ENCODE measurements at regions not wholly inside any gene's neighbourhood (a gene's known extent, or its start where the extent isn't known, plus 50 kb on each side); places are given as distances from the start of the nearest gene placed in this dataset.

DNA sequence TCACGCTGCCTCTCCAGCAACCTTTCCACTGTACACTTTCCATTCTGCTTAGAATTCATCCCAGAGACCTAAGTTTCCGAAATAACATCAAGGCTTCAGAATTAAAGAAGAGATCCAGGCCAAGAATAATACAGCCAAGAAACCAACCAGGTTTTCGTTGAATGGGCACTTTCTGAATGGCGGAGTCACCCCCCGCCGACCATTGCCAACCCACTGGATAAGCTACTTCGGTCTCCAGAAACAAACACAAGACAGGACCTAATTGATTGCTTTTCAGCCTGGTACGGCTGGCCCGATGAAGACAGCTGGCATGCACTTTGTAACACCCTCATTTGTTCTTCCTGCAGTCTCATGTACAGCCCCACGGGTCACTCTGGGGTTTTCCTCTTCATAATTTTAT lies 308.1 kb upstream of the ZFHX3 start:
- H3K36me3 ChIP-seq (ENCODE audit: control insufficient read depth in 2 of 2, insufficient read depth in 2 of 2, low read length in 2 of 2), result no peaks in the 10 kb centered on the region
- no peak overlapping the region for H3K9ac ChIP-seq (ENCODE audit: low read depth in 1 of 2, low read length in 2 of 2)
- H3K27me3 ChIP-seq (ENCODE audit: control insufficient read depth in 2 of 2, insufficient read depth in 2 of 2, low read length in 2 of 2), result no peaks in the 10 kb centered on the region
- no peaks in the 10 kb centered on the region for H3K4me1 ChIP-seq (ENCODE audit: control insufficient read depth in 2 of 2, insufficient read depth in 2 of 2, low read length in 2 of 2)
- no peaks in the 10 kb centered on the region for H3K9me3 ChIP-seq (ENCODE audit: control insufficient read depth in 2 of 2, low read length in 2 of 2)
- H3K27ac ChIP-seq (ENCODE audit: low read depth in 2 of 2, low read length in 2 of 2), result no peak overlapping the region
- H3K4me3 ChIP-seq (ENCODE audit: low read length in 2 of 2), result no peak overlapping the region

DNA sequence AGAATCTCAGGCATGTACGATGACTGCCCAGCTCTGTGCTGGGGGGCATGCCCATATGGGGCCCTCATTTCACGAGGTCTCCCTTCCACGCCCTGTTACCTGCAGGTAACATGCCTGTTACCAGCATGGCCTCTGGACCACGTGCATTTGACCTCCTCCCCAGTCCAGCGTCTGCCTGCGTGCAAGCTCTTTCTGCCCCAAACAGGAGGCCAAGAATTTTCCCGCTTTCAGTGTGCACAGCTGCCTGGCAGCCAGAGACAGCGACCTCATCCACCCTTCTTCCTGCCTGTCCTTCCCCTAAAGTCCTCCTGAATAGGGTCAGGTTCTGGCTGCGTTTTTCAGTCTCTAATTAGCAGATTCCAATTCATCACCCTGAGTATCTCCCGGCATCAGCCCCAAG lies 306.5 kb upstream of the ZFHX3 start:
- no peak overlapping the region for H3K4me3 ChIP-seq (ENCODE audit: low read length in 2 of 2)
- H3K9ac ChIP-seq (ENCODE audit: low read depth in 1 of 2, low read length in 2 of 2), result no peak overlapping the region
- H3K27ac ChIP-seq (ENCODE audit: low read depth in 2 of 2, low read length in 2 of 2), result no peak overlapping the region
- no peaks in the 10 kb centered on the region for H3K4me1 ChIP-seq (ENCODE audit: control insufficient read depth in 2 of 2, insufficient read depth in 2 of 2, low read length in 2 of 2)
- H3K27me3 ChIP-seq (ENCODE audit: control insufficient read depth in 2 of 2, insufficient read depth in 2 of 2, low read length in 2 of 2), result no peaks in the 10 kb centered on the region
- no peaks in the 10 kb centered on the region for H3K9me3 ChIP-seq (ENCODE audit: control insufficient read depth in 2 of 2, low read length in 2 of 2)
- no peaks in the 10 kb centered on the region for H3K36me3 ChIP-seq (ENCODE audit: control insufficient read depth in 2 of 2, insufficient read depth in 2 of 2, low read length in 2 of 2)

DNA sequence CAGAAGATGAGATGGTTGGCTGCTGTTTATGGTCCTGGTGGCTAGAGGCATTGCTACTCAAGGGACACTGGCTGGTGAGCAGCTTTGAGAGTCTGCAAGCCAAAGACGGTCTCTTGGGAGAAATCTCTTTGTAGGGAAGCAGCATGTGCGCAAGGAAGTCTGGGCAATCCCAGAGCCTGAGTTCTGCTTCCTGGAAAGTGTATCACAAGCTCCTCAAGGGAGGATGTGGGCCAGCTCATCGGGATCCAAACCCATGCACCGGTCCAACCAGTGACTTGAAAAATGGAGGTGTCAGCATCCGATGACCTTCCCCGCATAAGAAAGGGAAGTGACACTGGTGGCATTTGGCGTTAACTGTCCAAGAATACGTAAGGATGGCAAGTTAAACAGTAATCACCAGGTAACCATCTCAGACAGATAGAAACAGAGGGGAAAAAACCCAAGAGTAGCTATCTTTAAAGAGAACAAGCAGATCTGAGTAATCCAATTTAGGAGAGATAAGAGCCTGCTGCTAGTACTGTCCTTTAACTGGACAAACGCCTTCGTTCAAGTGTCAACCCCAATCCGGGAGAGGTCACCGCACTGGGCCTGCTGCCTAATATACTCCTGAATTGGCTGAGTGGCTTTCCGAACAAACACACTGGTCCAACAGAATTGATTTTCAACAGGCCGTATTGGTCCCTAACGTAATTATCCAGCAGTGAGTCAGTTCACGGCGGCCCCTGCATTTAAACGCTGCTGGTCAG lies 303.0 kb upstream of the ZFHX3 start:
- no peak overlapping the region for H3K9ac ChIP-seq (ENCODE audit: low read depth in 1 of 2, low read length in 2 of 2)
- no peak overlapping the region for H3K27ac ChIP-seq (ENCODE audit: low read depth in 2 of 2, low read length in 2 of 2)
- no peaks in the 10 kb centered on the region for H3K4me1 ChIP-seq (ENCODE audit: control insufficient read depth in 2 of 2, insufficient read depth in 2 of 2, low read length in 2 of 2)
- H3K27me3 ChIP-seq (ENCODE audit: control insufficient read depth in 2 of 2, insufficient read depth in 2 of 2, low read length in 2 of 2), result no peaks in the 10 kb centered on the region
- H3K36me3 ChIP-seq (ENCODE audit: control insufficient read depth in 2 of 2, insufficient read depth in 2 of 2, low read length in 2 of 2), result no peaks in the 10 kb centered on the region
- H3K9me3 ChIP-seq (ENCODE audit: control insufficient read depth in 2 of 2, low read length in 2 of 2), result no peaks in the 10 kb centered on the region
- no peak overlapping the region for H3K4me3 ChIP-seq (ENCODE audit: low read length in 2 of 2)

DNA sequence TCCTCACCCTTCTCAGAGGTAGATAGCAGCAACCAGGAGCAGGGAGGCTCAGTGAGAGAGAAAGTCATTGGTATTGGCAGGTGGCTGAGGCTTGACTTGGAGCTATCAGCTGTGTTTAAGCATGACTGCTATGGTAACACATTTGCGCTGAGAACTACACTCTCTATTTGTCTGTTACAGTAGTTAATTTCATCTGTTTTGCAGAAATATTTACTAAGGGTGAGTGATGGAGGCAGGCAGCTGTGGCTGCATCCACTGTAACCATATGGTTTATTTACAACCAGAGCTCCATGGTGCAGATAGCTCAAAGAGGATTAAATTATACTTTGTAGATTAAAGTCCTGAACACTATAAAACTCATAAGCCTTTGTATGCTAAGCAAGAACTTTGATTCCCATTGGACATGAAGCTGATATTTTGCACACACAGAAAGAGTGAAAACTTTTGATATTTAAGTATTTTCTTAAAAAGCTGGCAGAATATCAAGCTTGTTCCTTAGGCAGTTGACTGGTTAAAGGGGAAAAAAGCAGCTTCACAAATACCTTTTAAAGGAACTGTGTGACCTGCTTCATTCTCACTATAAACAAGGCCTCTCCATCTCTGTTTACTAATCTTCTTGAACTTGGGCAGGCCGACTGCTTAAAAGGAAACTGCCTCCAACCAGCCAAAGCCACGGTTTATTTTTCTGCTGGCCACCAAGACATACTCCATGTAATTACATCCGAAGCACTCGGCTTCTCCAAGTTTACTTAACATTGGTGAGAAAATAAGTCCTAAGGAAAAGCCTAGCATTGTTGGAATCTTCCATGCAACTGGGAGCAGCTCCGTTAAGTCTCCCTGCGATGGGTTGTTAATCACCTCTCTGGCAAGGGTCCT lies 299.8 kb upstream of the ZFHX3 start:
- Histone ChIP-seq H3K4me3 (ENCODE audit: low read length in 2 of 2) (no peak overlapping the region), H3K4me1 (ENCODE audit: control insufficient read depth in 2 of 2, insufficient read depth in 2 of 2, low read length in 2 of 2) (no peaks in the 10 kb centered on the region), H3K27ac (ENCODE audit: low read depth in 2 of 2, low read length in 2 of 2) (no peak overlapping the region), H3K9me3 (ENCODE audit: control insufficient read depth in 2 of 2, low read length in 2 of 2) (no peaks in the 10 kb centered on the region), H3K9ac (ENCODE audit: low read depth in 1 of 2, low read length in 2 of 2) (no peak overlapping the region), H3K27me3 (ENCODE audit: control insufficient read depth in 2 of 2, insufficient read depth in 2 of 2, low read length in 2 of 2) (no peaks in the 10 kb centered on the region), H3K36me3 (ENCODE audit: control insufficient read depth in 2 of 2, insufficient read depth in 2 of 2, low read length in 2 of 2) (no peaks in the 10 kb centered on the region)

DNA sequence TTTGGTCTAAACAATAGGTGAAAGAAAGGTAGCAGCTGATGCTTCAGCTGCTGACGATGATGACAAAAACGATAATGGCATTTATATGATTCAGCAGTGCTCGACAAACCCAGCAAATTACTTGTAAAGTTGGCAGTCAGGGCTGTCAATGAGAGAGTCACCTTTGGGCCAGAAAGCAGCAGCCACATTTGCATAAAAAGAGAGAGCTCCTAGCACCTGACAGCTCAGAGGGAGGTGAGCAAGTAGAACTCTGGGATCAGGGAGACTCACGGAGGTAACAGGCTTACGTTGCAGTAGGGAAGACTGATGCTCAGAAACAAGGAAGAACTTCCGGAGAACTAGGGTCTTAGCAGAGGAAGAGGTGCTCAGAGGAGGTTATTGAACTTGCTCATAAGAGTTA lies 291.9 kb upstream of the ZFHX3 start:
- Histone ChIP-seq H3K9me3 (ENCODE audit: control insufficient read depth in 2 of 2, low read length in 2 of 2) (no peaks in the 10 kb centered on the region), H3K9ac (ENCODE audit: low read depth in 1 of 2, low read length in 2 of 2) (no peak overlapping the region), H3K36me3 (ENCODE audit: control insufficient read depth in 2 of 2, insufficient read depth in 2 of 2, low read length in 2 of 2) (no peaks in the 10 kb centered on the region), H3K27ac (ENCODE audit: low read depth in 2 of 2, low read length in 2 of 2) (no peak overlapping the region), H3K4me1 (ENCODE audit: control insufficient read depth in 2 of 2, insufficient read depth in 2 of 2, low read length in 2 of 2) (no peaks in the 10 kb centered on the region), H3K27me3 (ENCODE audit: control insufficient read depth in 2 of 2, insufficient read depth in 2 of 2, low read length in 2 of 2) (no peaks in the 10 kb centered on the region), H3K4me3 (ENCODE audit: low read length in 2 of 2) (no peak overlapping the region)

DNA sequence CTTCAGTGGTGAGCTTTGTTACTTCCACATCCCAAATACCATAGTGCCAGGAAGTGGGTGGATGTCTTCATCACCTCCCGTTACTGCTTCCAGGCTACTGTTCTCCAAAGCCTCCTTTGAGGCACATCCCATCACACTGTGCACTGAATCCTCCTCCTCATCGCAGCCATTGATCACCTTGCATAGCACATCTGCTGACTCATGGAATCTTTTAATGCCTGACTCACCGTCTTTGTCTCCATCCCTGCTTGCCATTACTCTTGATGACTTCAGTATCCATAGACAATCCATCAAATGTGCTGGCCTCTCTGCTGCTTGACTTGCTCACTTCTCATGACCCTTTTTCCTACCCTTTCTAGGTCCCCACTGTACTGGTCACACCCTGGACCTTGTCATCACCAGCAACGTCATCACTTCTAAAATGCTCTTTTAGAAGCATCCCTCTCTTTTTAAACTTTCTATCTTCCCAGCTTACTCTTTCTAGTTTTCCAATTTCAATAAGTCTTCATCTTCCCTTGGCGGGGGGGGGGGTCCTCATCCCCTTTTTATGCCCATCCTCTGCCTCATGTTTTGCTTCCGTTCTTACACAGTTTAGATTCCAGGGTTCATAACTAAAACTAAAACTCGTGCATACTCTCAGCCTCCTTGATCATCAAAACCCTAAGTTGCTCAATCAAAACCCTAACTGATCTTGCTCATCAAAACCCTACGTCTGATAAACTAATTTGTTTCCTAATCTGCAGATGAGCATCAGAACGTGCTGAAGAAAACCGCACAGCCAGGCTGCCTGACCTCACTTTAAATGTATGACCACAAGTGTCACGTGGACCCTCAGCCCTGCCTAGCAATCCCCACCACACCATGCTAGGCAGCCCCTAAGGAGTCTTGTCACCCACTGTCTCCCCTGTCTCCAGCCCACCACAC lies 289.7 kb upstream of the ZFHX3 start:
- H3K9ac ChIP-seq (ENCODE audit: low read depth in 1 of 2, low read length in 2 of 2), result no peak overlapping the region
- no peaks in the 10 kb centered on the region for H3K27me3 ChIP-seq (ENCODE audit: control insufficient read depth in 2 of 2, insufficient read depth in 2 of 2, low read length in 2 of 2)
- no peaks in the 10 kb centered on the region for H3K9me3 ChIP-seq (ENCODE audit: control insufficient read depth in 2 of 2, low read length in 2 of 2)
- H3K4me3 ChIP-seq (ENCODE audit: low read length in 2 of 2), result no peak overlapping the region
- no peaks in the 10 kb centered on the region for H3K36me3 ChIP-seq (ENCODE audit: control insufficient read depth in 2 of 2, insufficient read depth in 2 of 2, low read length in 2 of 2)
- no peaks in the 10 kb centered on the region for H3K4me1 ChIP-seq (ENCODE audit: control insufficient read depth in 2 of 2, insufficient read depth in 2 of 2, low read length in 2 of 2)
- H3K27ac ChIP-seq (ENCODE audit: low read depth in 2 of 2, low read length in 2 of 2), result no peak overlapping the region

DNA sequence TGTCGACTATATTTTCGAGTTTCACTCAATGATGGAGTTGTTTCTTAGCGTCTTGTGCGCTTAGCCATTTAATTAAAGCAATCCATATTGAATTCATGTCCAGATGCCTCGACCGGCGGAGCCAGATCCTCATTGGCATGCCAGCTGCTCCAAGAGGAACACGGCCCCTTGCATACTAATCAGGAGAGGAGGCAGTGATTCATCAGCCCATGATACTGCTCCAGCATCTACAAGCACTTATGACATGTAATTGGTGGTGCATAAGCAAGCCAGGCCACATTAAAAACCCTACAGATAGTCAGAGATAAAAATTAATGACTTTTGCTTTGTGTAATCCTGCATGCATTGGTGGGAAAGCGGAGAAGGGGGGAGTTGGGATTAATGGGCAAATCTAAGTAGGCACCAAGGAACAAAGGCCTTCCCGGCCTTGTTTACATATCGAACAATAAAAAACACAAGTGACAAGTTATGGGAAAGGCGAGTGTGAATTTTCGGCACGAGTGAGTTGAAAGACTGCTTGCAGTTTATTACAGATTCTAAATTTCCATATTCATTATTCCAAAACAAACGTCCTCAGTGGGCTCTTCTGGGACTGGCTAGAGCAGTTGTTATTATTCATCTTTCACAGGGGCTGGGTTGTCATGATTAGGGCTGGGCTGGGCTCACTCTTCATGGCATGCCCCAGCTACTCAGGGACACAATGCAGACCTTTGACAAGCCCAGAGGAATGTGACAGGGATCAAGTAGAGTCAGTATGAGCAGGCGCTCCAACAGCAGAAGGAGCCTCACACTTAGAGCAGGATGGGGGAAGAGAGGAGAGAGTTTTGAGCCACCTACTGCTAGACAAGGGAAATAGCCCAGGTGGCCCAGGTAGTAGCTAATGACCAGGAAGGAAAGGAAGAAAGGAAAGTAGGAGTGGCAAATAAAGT lies 281.7 kb upstream of the ZFHX3 start:
- Histone ChIP-seq H3K4me1 (ENCODE audit: control insufficient read depth in 2 of 2, insufficient read depth in 2 of 2, low read length in 2 of 2) (peaks cover 0 to 3% of the 10 kb centered on the region in 2 donors), H3K4me3 (ENCODE audit: low read length in 2 of 2) (no peak overlapping the region)

DNA sequence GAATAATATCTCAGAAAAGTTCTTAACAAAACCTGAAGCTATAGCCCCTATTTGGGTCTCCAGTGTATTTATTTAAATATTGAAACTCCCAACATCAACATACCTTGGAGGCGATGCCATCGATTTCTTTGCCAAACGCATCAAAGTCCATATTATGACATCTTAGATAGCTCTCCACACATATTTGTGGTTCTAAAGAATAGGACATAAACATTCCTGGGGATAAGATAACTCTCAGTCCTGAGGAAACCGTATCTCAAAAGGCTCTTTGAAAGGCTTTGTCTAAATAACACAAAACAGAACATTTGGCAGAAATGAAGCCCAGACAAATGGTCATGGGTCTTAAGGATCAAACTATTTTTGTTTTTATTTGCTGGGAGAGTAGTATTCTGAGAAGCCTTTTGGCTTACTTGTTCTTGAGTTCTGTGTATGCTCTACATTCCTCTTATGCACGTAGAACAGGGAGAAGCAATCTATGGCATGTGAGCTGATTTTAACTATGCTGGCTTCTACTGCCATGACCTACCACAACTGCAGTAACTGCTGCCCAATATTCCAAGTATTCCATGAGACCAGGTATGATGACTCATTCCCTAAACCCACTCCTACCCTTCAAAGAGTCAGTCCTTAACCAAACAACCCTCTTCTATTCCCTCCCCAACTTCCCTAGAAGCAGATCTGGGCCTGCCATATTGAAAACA lies 279.0 kb upstream of the ZFHX3 start:
- H3K4me3 ChIP-seq (ENCODE audit: low read length in 2 of 2), result no peak overlapping the region
- H3K27me3 ChIP-seq (ENCODE audit: control insufficient read depth in 2 of 2, insufficient read depth in 2 of 2, low read length in 2 of 2), result no peaks in the 10 kb centered on the region
- H3K36me3 ChIP-seq (ENCODE audit: control insufficient read depth in 2 of 2, insufficient read depth in 2 of 2, low read length in 2 of 2), result no peaks in the 10 kb centered on the region
- H3K9ac ChIP-seq (ENCODE audit: low read depth in 1 of 2, low read length in 2 of 2), result no peak overlapping the region
- no peak overlapping the region for H3K27ac ChIP-seq (ENCODE audit: low read depth in 2 of 2, low read length in 2 of 2)
- no peaks in the 10 kb centered on the region for H3K9me3 ChIP-seq (ENCODE audit: control insufficient read depth in 2 of 2, low read length in 2 of 2)
- peaks cover 0 to 3% of the 10 kb centered on the region in 2 donors for H3K4me1 ChIP-seq (ENCODE audit: control insufficient read depth in 2 of 2, insufficient read depth in 2 of 2, low read length in 2 of 2)

More for the DNA sequence above, 281.7 kb upstream of the ZFHX3 start:
- H3K9ac ChIP-seq (ENCODE audit: low read depth in 1 of 2, low read length in 2 of 2), result no peak overlapping the region
- H3K27me3 ChIP-seq (ENCODE audit: control insufficient read depth in 2 of 2, insufficient read depth in 2 of 2, low read length in 2 of 2), result no peaks in the 10 kb centered on the region
- no peaks in the 10 kb centered on the region for H3K9me3 ChIP-seq (ENCODE audit: control insufficient read depth in 2 of 2, low read length in 2 of 2)
- H3K36me3 ChIP-seq (ENCODE audit: control insufficient read depth in 2 of 2, insufficient read depth in 2 of 2, low read length in 2 of 2), result no peaks in the 10 kb centered on the region
- H3K27ac ChIP-seq (ENCODE audit: low read depth in 2 of 2, low read length in 2 of 2), result no peak overlapping the region

DNA sequence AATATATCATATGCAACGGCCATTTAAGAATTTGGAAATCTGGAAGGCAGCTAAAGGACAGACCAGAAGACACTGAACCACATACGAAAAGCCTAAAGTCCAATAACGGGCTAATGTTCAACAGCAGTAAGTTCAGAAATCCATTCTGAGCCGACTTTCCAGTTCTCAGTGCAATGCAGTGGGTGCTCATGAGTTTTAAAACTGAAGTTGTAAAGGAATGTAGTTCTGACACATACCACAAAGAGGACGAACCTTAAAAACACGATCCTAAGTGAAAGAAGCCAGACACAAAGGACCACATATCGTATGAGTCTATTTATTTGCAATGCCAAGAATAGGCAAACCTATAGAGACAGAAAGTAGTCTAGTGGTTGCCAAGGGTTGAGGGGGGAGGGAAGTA lies 278.3 kb upstream of the ZFHX3 start:
- Histone ChIP-seq H3K9me3 (ENCODE audit: control insufficient read depth in 2 of 2, low read length in 2 of 2) (no peaks in the 10 kb centered on the region), H3K27ac (ENCODE audit: low read depth in 2 of 2, low read length in 2 of 2) (no peak overlapping the region), H3K4me1 (ENCODE audit: control insufficient read depth in 2 of 2, insufficient read depth in 2 of 2, low read length in 2 of 2) (peaks cover 0 to 3% of the 10 kb centered on the region in 2 donors), H3K36me3 (ENCODE audit: control insufficient read depth in 2 of 2, insufficient read depth in 2 of 2, low read length in 2 of 2) (no peaks in the 10 kb centered on the region), H3K9ac (ENCODE audit: low read depth in 1 of 2, low read length in 2 of 2) (no peak overlapping the region), H3K4me3 (ENCODE audit: low read length in 2 of 2) (no peak overlapping the region), H3K27me3 (ENCODE audit: control insufficient read depth in 2 of 2, insufficient read depth in 2 of 2, low read length in 2 of 2) (no peaks in the 10 kb centered on the region)
